K562 (cell line): ENCODE measurements at regions not wholly inside any gene's neighbourhood (a gene's known extent, or its start where the extent isn't known, plus 50 kb on each side); places are given as distances from the start of the nearest gene placed in this dataset.

Experiments
- ATAC-seq: fragments of 200-7000 bp; cut with Tn5 transposase; 3 replicates; pipeline ENCODE4 v1.9.1; 2020; ENCODE audit warnings: moderate library complexity
- BruUV-seq: library from RNA; stranded (reverse); fragments of 400-500 nt; replicated peaks from 2 replicates; lab custom pipeline; 2021; lab: Mats Ljungman, UMichigan
- CTCF ChIA-PET: fragments of 300-600 bp; formaldehyde crosslinking; extraction: SDS; loops from one replicate; lab custom pipeline; 2021; ENCODE audit warnings: low intra/inter-chr PET ratio; lab: Yijun Ruan, JAX
- POLR2A ChIA-PET: fragments of 300-600, 350-650 bp; sonication (Branson Sonifier 250); formaldehyde crosslinking; extraction: SDS; loops from one replicate; lab custom pipeline; 2021; ENCODE audit warnings: antibody characterized with exemption, inconsistent platforms; lab: Yijun Ruan, JAX
- DNase-seq, 4 experiments: peaks; one replicate each; pipeline versions ENCODE4 v3.0.0 to v3.0.0-alpha.2; 2011 to 2018; ENCODE audit warnings: low spot score in 3 of 4, mixed read lengths in 3 of 4; ENCODE audit errors: extremely low read depth in 1 of 4
- FAIRE-seq: peaks from 2 replicates; lab custom pipeline; 2011; peaks lifted over from hg19 to GRCh38; lab: Jason Lieb, UNC
- H2AFZ ChIP-seq: 2 replicates; pipeline ENCODE4 v1.6.0; 2011; ENCODE audit warnings: low read depth, low read length, control low read depth, inconsistent platforms
- H3K27ac ChIP-seq: fragments of 200-600 bp; 3 replicates; pipeline ENCODE4 v1.8.0; 2011; ENCODE audit warnings: low read depth, mild to moderate bottlenecking, control low read depth, inconsistent platforms, low read length, moderate library complexity, mixed read lengths; ENCODE audit errors: extremely low read depth
- H3K27me3 ChIP-seq, 2 experiments: fragments of 300-600 bp in 1 of 2; 2 replicates in 1 of 2; 3 replicates in 1 of 2; pipeline versions ENCODE4 v1.6.0 to v1.8.0; 2011; ENCODE audit warnings: inconsistent platforms in 2 of 2, low read length in 2 of 2, mild to moderate bottlenecking in 1 of 2, mixed read lengths in 1 of 2, moderate library complexity in 1 of 2; ENCODE audit not compliant: control insufficient read depth in 2 of 2, insufficient read depth in 2 of 2
- H3K36me3 ChIP-seq: fragments of 300-600 bp; 3 replicates; pipeline ENCODE4 v1.8.0; 2011; ENCODE audit warnings: mild to moderate bottlenecking, low read length, inconsistent platforms; ENCODE audit not compliant: control insufficient read depth, insufficient read depth
- H3K4me1 ChIP-seq, 2 experiments: fragments of 200-600 bp in 1 of 2; replicated peaks in 1 of 2; 2 replicates in 1 of 2; 3 replicates in 1 of 2; pipeline versions ENCODE4 v1.5.1 to v1.8.0; 2011; ENCODE audit warnings: inconsistent platforms in 2 of 2, low read length in 2 of 2, mild to moderate bottlenecking in 1 of 2, mixed read lengths in 1 of 2, moderate library complexity in 1 of 2; ENCODE audit not compliant: control insufficient read depth in 2 of 2, insufficient read depth in 2 of 2
- H3K4me2 ChIP-seq: 2 replicates; pipeline ENCODE4 v1.6.1; 2011; ENCODE audit warnings: low read length, control low read depth, inconsistent platforms, mixed read lengths; ENCODE audit not compliant: insufficient read depth
- H3K4me3 ChIP-seq: fragments of 200-600 bp; sonication (generic), shearing (Covaris generic); 2 replicates; pipeline ENCODE4 v1.5.1; 2016; ENCODE audit warnings: control low read depth, inconsistent platforms
- H3K79me2 ChIP-seq: fragments of 200-600 bp; 3 replicates; pipeline ENCODE4 v1.8.0; 2011; ENCODE audit warnings: low read length, inconsistent platforms; ENCODE audit not compliant: control insufficient read depth, insufficient read depth
- H3K9ac ChIP-seq, 2 experiments: 2 replicates each; pipeline versions ENCODE4 v1.6.0 to v1.6.1; 2011; ENCODE audit warnings: low read depth in 2 of 2, low read length in 2 of 2, control low read depth in 1 of 2, inconsistent platforms in 1 of 2, mild to moderate bottlenecking in 1 of 2, mixed read lengths in 1 of 2; ENCODE audit not compliant: insufficient read depth in 1 of 2
- H3K9me1 ChIP-seq: one replicate; pipeline ENCODE4 v1.6.0; 2011; ENCODE audit warnings: inconsistent platforms, mild to moderate bottlenecking, low read length, moderate library complexity; ENCODE audit not compliant: control insufficient read depth, insufficient read depth
- H3K9me3 ChIP-seq: replicated peaks from 2 replicates; pipeline ENCODE4 v1.5.1; 2011; ENCODE audit warnings: low read depth, low read length, inconsistent platforms; ENCODE audit not compliant: control insufficient read depth, insufficient read depth
- H4K20me1 ChIP-seq: replicated peaks from 2 replicates; pipeline ENCODE4 v1.6.1; 2011; ENCODE audit warnings: low read length, inconsistent platforms, mixed read lengths; ENCODE audit not compliant: control insufficient read depth, insufficient read depth
- ETV5 ChIP-seq: sonication (generic); formaldehyde crosslinking; IDR thresholded peaks from 2 replicates; pipeline ENCODE4 v1.4.0; 2020; ENCODE audit warnings: low read depth, mild to moderate bottlenecking, missing genetic modification reagents
- HNRNPUL1 ChIP-seq: fragments of 200-400 bp; formaldehyde crosslinking; IDR thresholded peaks from 2 replicates; pipeline ENCODE4 v1.6.1; 2017; ENCODE audit warnings: low read length
- HOXB6 ChIP-seq: fragments of 250-450 bp; sonication (Bioruptor Pico); IDR thresholded peaks from 2 replicates; pipeline ENCODE4 v1.5.1; 2022; ENCODE audit warnings: mild to moderate bottlenecking, borderline replicate concordance
- NFYB ChIP-seq: IDR thresholded peaks from 2 replicates; pipeline ENCODE4 v1.6.1; 2011; ENCODE audit warnings: mild to moderate bottlenecking, moderate library complexity; ENCODE audit not compliant: insufficient read length; ENCODE audit errors: extremely low read depth
- ZNF143 ChIP-seq: sonication (generic); formaldehyde crosslinking; IDR thresholded peaks from 2 replicates; pipeline ENCODE4 v1.9.0; 2022; ENCODE audit warnings: mild to moderate bottlenecking, missing genetic modification reagents
- WGBS: fragments of 100-300 bp; shearing (Covaris generic); methylation state at CpG from one replicate; pipeline ENCODE4 v1.1.6; 2016; ENCODE audit warnings: low coverage, mixed read lengths; ENCODE audit not compliant: insufficient coverage; ENCODE audit errors: missing lambda C conversion rate; 5-methylcytosine and 5-hydroxymethylcytosine counted together
- in situ Hi-C: fragments of 300-500 bp; cut with MboI; formaldehyde crosslinking; loops from 4 replicates; pipeline ENCODE4 v1.15.0; 2018; ENCODE audit warnings: inconsistent platforms, mixed read lengths
- intact Hi-C: fragments of 100-400 bp; cut with micrococcal nuclease; formaldehyde crosslinking; loops from 2 replicates; pipeline ENCODE4 v1.14.2; 2022

GRCh38 chr2:12227941-12228608, 481.6 kb downstream of the LPIN1 start:
- Histone ChIP-seq H3K4me1 (no peaks in the 10 kb centered on the region), H2AFZ (no peak overlapping the region), H3K36me3 (no peaks in the 10 kb centered on the region), H4K20me1 (no peaks in the 10 kb centered on the region), H3K4me3 (no peak overlapping the region), H3K9ac (no peak overlapping the region), H3K27ac (no peak overlapping the region), H3K9me3 (peaks cover 13% of the 10 kb centered on the region), H3K4me2 (no peak overlapping the region), H3K79me2 (no peaks in the 10 kb centered on the region), H3K9me1 (no peaks in the 10 kb centered on the region), H3K27me3 (no peaks in the 10 kb centered on the region)
- no peak for TF ChIP-seq ZNF143
- TF ChIP-seq NFYB = no peak
- ATAC-seq (no peak), FAIRE-seq (no peak), DNase-seq (no peak)
- BruUV-seq = no TSS peak
- in situ Hi-C loops (no loop called here), intact Hi-C loops (no loop called here)
- WGBS = 21% methylated on average over 4 of the region's 4 CpGs
- POLR2A ChIA-PET = interaction anchor here (0.6 kb wide), 1 partner anchor 750 kb away, joined by 3 read pairs; no protein-coding TSS in a partner anchor
- CTCF ChIA-PET = no interaction called here

- Histone ChIP-seq H3K4me2 (no peak overlapping the region), H3K9ac (no peak overlapping the region), H4K20me1 (no peaks in the 10 kb centered on the region), H3K4me3 (no peak overlapping the region), H3K9me1 (no peaks in the 10 kb centered on the region), H3K79me2 (no peaks in the 10 kb centered on the region), H3K27me3 (no peaks in the 10 kb centered on the region), H3K4me1 (no peaks in the 10 kb centered on the region), H3K36me3 (no peaks in the 10 kb centered on the region), H3K27ac (no peak overlapping the region), H3K9me3 (no peaks in the 10 kb centered on the region), H2AFZ (no peak overlapping the region)
- BruUV-seq = no TSS peak
- FAIRE-seq = no peak
- intact Hi-C loops = no loop called here
- no peak for ATAC-seq
- DNase-seq = no peak
- TF ChIP-seq HOXB6 (CRISPR knock-in tag) (no peak), HNRNPUL1 (no peak), ETV5 (CRISPR knock-in tag) (no peak)
- WGBS = 64% methylated on average over 2 of the region's 2 CpGs
- CTCF ChIA-PET = no interaction called here
- in situ Hi-C loops = no loop called here
- POLR2A ChIA-PET = no interaction called here
Observed at GRCh38 chr2:12231288-12231687, 484.9 kb downstream of the LPIN1 start.
